Suprapubic skin (tissue), 3 donors: ENCODE measurements at regions not wholly inside any gene's neighbourhood (a gene's known extent, or its start where the extent isn't known, plus 50 kb on each side); places are given as distances from the start of the nearest gene placed in this dataset.
"Not testable (repeated sequence)": the region's sequence is repeated elsewhere in the genome, so short reads cannot be mapped to it uniquely, and the experiment has no call there.

Experiments used
- CTCF ChIP-seq, 2 donors: fragments of 200-600 bp in 1 of 2; fragments of 450-650 bp in 1 of 2; sonication (generic) in 1 of 2; IDR thresholded peaks; one replicate each; pipeline ENCODE4 v1.5.1; 2016 to 2019; ENCODE audit warnings: antibody characterized with exemption in 2 of 2, mild to moderate bottlenecking in 1 of 2, moderate library complexity in 1 of 2
- EP300 ChIP-seq: sonication (generic); formaldehyde crosslinking; IDR thresholded peaks from one replicate; pipeline ENCODE4 v1.6.1; 2017; ENCODE audit warnings: antibody characterized with exemption
- POLR2A ChIP-seq, 2 donors: fragments of 450-650 bp; IDR thresholded peaks; one replicate each; pipeline ENCODE4 v1.6.1; 2017; ENCODE audit warnings: antibody characterized with exemption in 2 of 2, mild to moderate bottlenecking in 2 of 2, moderate library complexity in 2 of 2

- not testable (repeated sequence) for TF ChIP-seq CTCF (IDR thresholded peaks at IDR 0.05); EP300; POLR2A (IDR thresholded peaks at IDR 0.05)
Measured at GRCh38 chr7:65213260-65213659, 160.4 kb upstream of the ZNF92 start.
